ENCODE measurements at regions not wholly inside any gene's neighbourhood (a gene's known extent, or its start where the extent isn't known, plus 50 kb on each side); places are given as distances from the start of the nearest gene placed in this dataset.

GRCh38 chr5:126300293-126300692 is 122.9 kb upstream of the GRAMD2B start:
- CTCF ChIA-PET = no interaction called here
- ATAC-seq = no peak

GRCh38 chr5:126301056-126301455 is 122.2 kb upstream of the GRAMD2B start:
- Mint-ChIP-seq H3K27me3 (peaks cover 0 to 25% (median 22%) of the 10 kb centered on the region in 5 donors), H3K4me3 (no peak overlapping the region), H3K9me3 (peaks cover 0 to 20% (median 7%) of the 10 kb centered on the region in 11 donors), H3K36me3 (no peaks in the 10 kb centered on the region), H3K4me1 (no peaks in the 10 kb centered on the region), H3K27ac (no peak overlapping the region)
- H3K27me3 ChIP-seq (ENCODE audit: control insufficient read depth in 2 of 2, insufficient read depth in 2 of 2, low read length in 2 of 2) = no peaks in the 10 kb centered on the region
- DNase-seq = no peak
- no peaks in the 10 kb centered on the region for H3K36me3 ChIP-seq (ENCODE audit: control insufficient read depth in 2 of 3, insufficient read depth in 3 of 3, low read length in 3 of 3)
- no peak for ATAC-seq
- ChIA-PET POLR2A (no interaction called here), CTCF (no interaction called here)
- no peak overlapping the region for H3K4me3 ChIP-seq (ENCODE audit: low read length)
- no peak overlapping the region for H3K27ac ChIP-seq (ENCODE audit: low read depth, low read length)
- H3K9me3 ChIP-seq (ENCODE audit: control insufficient read depth in 2 of 3, low read length in 3 of 3) = no peaks in the 10 kb centered on the region
- no peaks in the 10 kb centered on the region for H3K4me1 ChIP-seq (ENCODE audit: control insufficient read depth in 2 of 2, insufficient read depth in 2 of 2, low read length in 2 of 2)
- intact Hi-C loops (cut with micrococcal nuclease) = no loop called here

More at GRCh38 chr5:126300293-126300692, 122.9 kb upstream of the GRAMD2B start:
- no peak overlapping the region for H3K4me3 ChIP-seq (ENCODE audit: low read length)
- no peaks in the 10 kb centered on the region for H3K27me3 ChIP-seq (ENCODE audit: control insufficient read depth in 2 of 2, insufficient read depth in 2 of 2, low read length in 2 of 2)
- no peaks in the 10 kb centered on the region for H3K4me1 ChIP-seq (ENCODE audit: control insufficient read depth in 2 of 2, insufficient read depth in 2 of 2, low read length in 2 of 2)
- H3K36me3 ChIP-seq (ENCODE audit: control insufficient read depth in 2 of 3, insufficient read depth in 3 of 3, low read length in 3 of 3) = no peaks in the 10 kb centered on the region
- Mint-ChIP-seq H3K4me3 (no peak overlapping the region), H3K4me1 (no peaks in the 10 kb centered on the region), H3K27ac (no peak overlapping the region), H3K36me3 (no peaks in the 10 kb centered on the region), H3K27me3 (peaks cover 0 to 20% (median 19%) of the 10 kb centered on the region in 5 donors), H3K9me3 (peaks cover 0 to 16% (median 7%) of the 10 kb centered on the region in 11 donors)
- no peak for DNase-seq
- POLR2A ChIA-PET = no interaction called here
- no peak overlapping the region for H3K27ac ChIP-seq (ENCODE audit: low read depth, low read length)
- intact Hi-C loops (cut with micrococcal nuclease) = no loop called here
- H3K9me3 ChIP-seq (ENCODE audit: control insufficient read depth in 2 of 3, low read length in 3 of 3) = no peaks in the 10 kb centered on the region

- Mint-ChIP-seq H3K36me3 (no peaks in the 10 kb centered on the region), H3K4me1 (no peaks in the 10 kb centered on the region), H3K9me3 (peaks cover 0 to 11% (median 3%) of the 10 kb centered on the region in 11 donors), H3K27me3 (peaks cover 3 to 32% (median 12%) of the 10 kb centered on the region in 5 donors), H3K4me3 (no peak overlapping the region), H3K27ac (no peak overlapping the region)
- Histone ChIP-seq H3K27me3 (ENCODE audit: control insufficient read depth in 2 of 2, insufficient read depth in 2 of 2, low read length in 2 of 2) (no peaks in the 10 kb centered on the region), H3K4me1 (ENCODE audit: control insufficient read depth in 2 of 2, insufficient read depth in 2 of 2, low read length in 2 of 2) (no peaks in the 10 kb centered on the region), H3K27ac (ENCODE audit: low read depth, low read length) (no peak overlapping the region), H3K36me3 (ENCODE audit: control insufficient read depth in 2 of 3, insufficient read depth in 3 of 3, low read length in 3 of 3) (no peaks in the 10 kb centered on the region), H3K9me3 (ENCODE audit: control insufficient read depth in 2 of 3, low read length in 3 of 3) (no peaks in the 10 kb centered on the region), H3K4me3 (ENCODE audit: low read length) (no peak overlapping the region)
- CTCF ChIA-PET = no interaction called here
- DNase-seq = no peak
- intact Hi-C loops (cut with micrococcal nuclease) = no loop called here
- POLR2A ChIA-PET = no interaction called here
- ATAC-seq = no peak
Observed at GRCh38 chr5:126309860-126310259, 113.3 kb upstream of the GRAMD2B start.

- ATAC-seq = no peak
- Mint-ChIP-seq H3K9me3 (peaks cover 0 to 6% (median 0%) of the 10 kb centered on the region in 11 donors), H3K4me3 (no peak overlapping the region)
Observed at GRCh38 chr5:126311766-126312165, 111.4 kb upstream of the GRAMD2B start.

GRCh38 chr5:126315341-126315740 is 107.9 kb upstream of the GRAMD2B start:
- ChIA-PET CTCF (no interaction called here), POLR2A (no interaction called here)
- Histone ChIP-seq H3K36me3 (ENCODE audit: control insufficient read depth in 2 of 3, insufficient read depth in 3 of 3, low read length in 3 of 3) (no peaks in the 10 kb centered on the region), H3K9me3 (ENCODE audit: control insufficient read depth in 2 of 3, low read length in 3 of 3) (no peaks in the 10 kb centered on the region), H3K4me1 (ENCODE audit: control insufficient read depth in 2 of 2, insufficient read depth in 2 of 2, low read length in 2 of 2) (no peaks in the 10 kb centered on the region), H3K27ac (ENCODE audit: low read depth, low read length) (no peak overlapping the region), H3K27me3 (ENCODE audit: control insufficient read depth in 2 of 2, insufficient read depth in 2 of 2, low read length in 2 of 2) (no peaks in the 10 kb centered on the region), H3K4me3 (ENCODE audit: low read length) (no peak overlapping the region)
- Mint-ChIP-seq H3K4me1 (no peaks in the 10 kb centered on the region), H3K36me3 (no peaks in the 10 kb centered on the region), H3K9me3 (peaks cover 0 to 2% (median 0%) of the 10 kb centered on the region in 11 donors), H3K27me3 (peaks cover 8 to 52% (median 28%) of the 10 kb centered on the region in 5 donors), H3K27ac (no peak overlapping the region), H3K4me3 (no peak overlapping the region)
- ATAC-seq (no peak), DNase-seq (no peak)
- intact Hi-C loops (cut with micrococcal nuclease) = no loop called here

More at GRCh38 chr5:126311766-126312165, 111.4 kb upstream of the GRAMD2B start:
- peaks cover 4 to 27% (median 15%) of the 10 kb centered on the region in 5 donors for H3K27me3 Mint-ChIP-seq
- Histone ChIP-seq H3K4me3 (ENCODE audit: low read length) (no peak overlapping the region), H3K27me3 (ENCODE audit: control insufficient read depth in 2 of 2, insufficient read depth in 2 of 2, low read length in 2 of 2) (no peaks in the 10 kb centered on the region), H3K27ac (ENCODE audit: low read depth, low read length) (no peak overlapping the region), H3K9me3 (ENCODE audit: control insufficient read depth in 2 of 3, low read length in 3 of 3) (no peaks in the 10 kb centered on the region), H3K4me1 (ENCODE audit: control insufficient read depth in 2 of 2, insufficient read depth in 2 of 2, low read length in 2 of 2) (no peaks in the 10 kb centered on the region), H3K36me3 (ENCODE audit: control insufficient read depth in 2 of 3, insufficient read depth in 3 of 3, low read length in 3 of 3) (no peaks in the 10 kb centered on the region)
- no peaks in the 10 kb centered on the region for H3K36me3 Mint-ChIP-seq
- intact Hi-C loops (cut with micrococcal nuclease) = no loop called here
- no peak overlapping the region for H3K27ac Mint-ChIP-seq
- no peak for DNase-seq
- H3K4me1 Mint-ChIP-seq = no peaks in the 10 kb centered on the region
- ChIA-PET CTCF (interaction anchor here (0.6 kb wide), 1 partner anchor 80 kb away, joined by 3 read pairs; no protein-coding TSS in a partner anchor), POLR2A (no interaction called here)

- Mint-ChIP-seq H3K9me3 (peaks cover 0 to 2% (median 0%) of the 10 kb centered on the region in 11 donors), H3K36me3 (no peaks in the 10 kb centered on the region), H3K27ac (no peak overlapping the region), H3K4me3 (no peak overlapping the region), H3K4me1 (no peaks in the 10 kb centered on the region), H3K27me3 (peaks cover 0 to 11% (median 8%) of the 10 kb centered on the region in 5 donors)
- Histone ChIP-seq H3K9me3 (ENCODE audit: control insufficient read depth in 2 of 3, low read length in 3 of 3) (no peaks in the 10 kb centered on the region), H3K27ac (ENCODE audit: low read depth, low read length) (no peak overlapping the region), H3K4me3 (ENCODE audit: low read length) (no peak overlapping the region), H3K27me3 (ENCODE audit: control insufficient read depth in 2 of 2, insufficient read depth in 2 of 2, low read length in 2 of 2) (no peaks in the 10 kb centered on the region), H3K36me3 (ENCODE audit: control insufficient read depth in 2 of 3, insufficient read depth in 3 of 3, low read length in 3 of 3) (no peaks in the 10 kb centered on the region), H3K4me1 (ENCODE audit: control insufficient read depth in 2 of 2, insufficient read depth in 2 of 2, low read length in 2 of 2) (no peaks in the 10 kb centered on the region)
- DNase-seq (no peak), ATAC-seq (no peak)
- ChIA-PET CTCF (interaction anchor here (0.5 kb wide), 1 partner anchor 731 kb away, joined by 3 read pairs; no protein-coding TSS in a partner anchor), POLR2A (no interaction called here)
- intact Hi-C loops (cut with micrococcal nuclease) = loop anchor here in 1 of 2 donors (10.0 kb wide), 1 partner anchor 982 kb away; no protein-coding TSS in a partner anchor
Observed at GRCh38 chr5:126332326-126332725, 90.9 kb upstream of the GRAMD2B start.

GRCh38 chr5:126334760-126335159 is 88.4 kb upstream of the GRAMD2B start:
- DNase-seq = no peak
- H3K36me3 Mint-ChIP-seq = no peaks in the 10 kb centered on the region
- H3K4me3 ChIP-seq (ENCODE audit: low read length) = no peak overlapping the region
- ChIA-PET CTCF (interaction anchor here (0.8 kb wide), 1 partner anchor 204 kb away, joined by 3 read pairs; no protein-coding TSS in a partner anchor), POLR2A (no interaction called here)
- H3K9me3 Mint-ChIP-seq = peaks cover 0 to 2% (median 0%) of the 10 kb centered on the region in 11 donors
- no peak overlapping the region for H3K4me3 Mint-ChIP-seq
- no peaks in the 10 kb centered on the region for H3K9me3 ChIP-seq (ENCODE audit: control insufficient read depth in 2 of 3, low read length in 3 of 3)
- H3K27ac ChIP-seq (ENCODE audit: low read depth, low read length) = no peak overlapping the region
- no peaks in the 10 kb centered on the region for H3K36me3 ChIP-seq (ENCODE audit: control insufficient read depth in 2 of 3, insufficient read depth in 3 of 3, low read length in 3 of 3)
- peaks cover 0 to 9% (median 6%) of the 10 kb centered on the region in 5 donors for H3K27me3 Mint-ChIP-seq
- H3K4me1 Mint-ChIP-seq = no peaks in the 10 kb centered on the region
- intact Hi-C loops (cut with micrococcal nuclease) = loop anchor here (5.0 to 10.0 kb wide), 2 partner anchors 980 to 1158 kb away; no protein-coding TSS in a partner anchor
- peak overlapping the region in 1 of 9 donors; percentile 8 for H3K27ac Mint-ChIP-seq
- H3K27me3 ChIP-seq (ENCODE audit: control insufficient read depth in 2 of 2, insufficient read depth in 2 of 2, low read length in 2 of 2) = no peaks in the 10 kb centered on the region
- H3K4me1 ChIP-seq (ENCODE audit: control insufficient read depth in 2 of 2, insufficient read depth in 2 of 2, low read length in 2 of 2) = no peaks in the 10 kb centered on the region
- ATAC-seq = no peak

Data from naive thymus-derived CD4-positive, alpha-beta T cell (primary cell).